Endothelial cell of umbilical vein (primary cell): ENCODE measurements at regions not wholly inside any gene's neighbourhood (a gene's known extent, or its start where the extent isn't known, plus 50 kb on each side); places are given as distances from the start of the nearest gene placed in this dataset.

Experiments used
- BruUV-seq: library from RNA; stranded (reverse); fragments of 400-500 nt; replicated peaks from 2 replicates; lab custom pipeline; 2021; lab: Mats Ljungman, UMichigan
- CTCF ChIA-PET: fragments of 300-600, 350-600 bp; sonication (Branson Sonifier 250); formaldehyde crosslinking; loops from one replicate; lab custom pipeline; 2021; ENCODE audit warnings: antibody characterized with exemption, inconsistent platforms; lab: Charles Lee
- POLR2A ChIA-PET: fragments of 300-600, 350-600 bp; sonication (Branson Sonifier 250); formaldehyde crosslinking; loops from one replicate; lab custom pipeline; 2021; ENCODE audit warnings: antibody characterized with exemption, inconsistent platforms; lab: Charles Lee
- DNase-seq: peaks from one replicate; pipeline ENCODE4 v3.0.0-alpha.2; 2011; ENCODE audit warnings: low read depth, low spot score
- FAIRE-seq: peaks from 2 replicates; lab custom pipeline; 2011; peaks lifted over from hg19 to GRCh38; lab: Jason Lieb, UNC
- H2AFZ ChIP-seq: 2 replicates; pipeline ENCODE4 v1.6.0; 2012; ENCODE audit warnings: low read depth, low read length, control low read depth, inconsistent platforms
- H3K27ac ChIP-seq: 2 replicates; pipeline ENCODE4 v1.5.1; 2011; ENCODE audit warnings: low read depth, mild to moderate bottlenecking, control low read depth, low read length, moderate library complexity; ENCODE audit not compliant: insufficient read depth
- H3K27me3 ChIP-seq, 2 experiments: 2 replicates each; pipeline versions ENCODE4 v1.6.0 to v1.6.1; 2011; ENCODE audit warnings: low read length in 2 of 2, mixed read lengths in 1 of 2; ENCODE audit not compliant: control insufficient read depth in 2 of 2, insufficient read depth in 2 of 2
- H3K36me3 ChIP-seq, 2 experiments: 2 replicates in 1 of 2; 3 replicates in 1 of 2; pipeline ENCODE4 v1.5.1; 2011; ENCODE audit warnings: low read length in 2 of 2, mild to moderate bottlenecking in 1 of 2, moderate library complexity in 1 of 2; ENCODE audit not compliant: control insufficient read depth in 2 of 2, insufficient read depth in 2 of 2; ENCODE audit errors: extremely low read depth in 1 of 2
- H3K4me1 ChIP-seq: 3 replicates; pipeline ENCODE4 v1.5.1; 2011; ENCODE audit warnings: mild to moderate bottlenecking, low read length; ENCODE audit not compliant: control insufficient read depth, insufficient read depth; ENCODE audit errors: extremely low read depth
- H3K4me2 ChIP-seq: 2 replicates; pipeline ENCODE4 v1.6.1; 2011; ENCODE audit warnings: low read length, control low read depth, mixed read lengths; ENCODE audit not compliant: insufficient read depth
- H3K4me3 ChIP-seq, 3 experiments: fragments of 200-600 bp in 1 of 3; sonication (generic), shearing (Covaris generic) in 1 of 3; replicated peaks in 1 of 3; 2 replicates each; pipeline ENCODE4 v1.5.1; 2011 to 2016; ENCODE audit warnings: control low read depth in 3 of 3, low read length in 3 of 3, mild to moderate bottlenecking in 2 of 3, inconsistent platforms in 1 of 3, low read depth in 1 of 3, moderate library complexity in 1 of 3; ENCODE audit not compliant: insufficient read depth in 1 of 3
- H3K79me2 ChIP-seq: 2 replicates; pipeline ENCODE4 v1.6.0; 2012; ENCODE audit warnings: low read length, inconsistent platforms; ENCODE audit not compliant: control insufficient read depth, insufficient read depth
- H3K9ac ChIP-seq: replicated peaks from 2 replicates; pipeline ENCODE3; 2011; ENCODE audit warnings: low read length, control low read depth; ENCODE audit not compliant: insufficient read depth; ENCODE audit errors: extremely low read depth
- H3K9me1 ChIP-seq: replicated peaks from 3 replicates; pipeline ENCODE4 v1.6.0; 2011; ENCODE audit warnings: mild to moderate bottlenecking, low read length; ENCODE audit not compliant: control insufficient read depth, insufficient read depth; ENCODE audit errors: extremely low read depth
- H3K9me3 ChIP-seq: replicated peaks from 2 replicates; pipeline ENCODE4 v1.5.1; 2012; ENCODE audit warnings: low read length, inconsistent platforms; ENCODE audit not compliant: control insufficient read depth, insufficient read depth
- H4K20me1 ChIP-seq: replicated peaks from 2 replicates; pipeline ENCODE3; 2011; ENCODE audit warnings: mild to moderate bottlenecking, low read length; ENCODE audit not compliant: control insufficient read depth, insufficient read depth; ENCODE audit errors: extremely low read depth
- FOS ChIP-seq: IDR thresholded peaks from 2 replicates; pipeline ENCODE4 v1.6.1; 2011; ENCODE audit warnings: mild to moderate bottlenecking, low read length, moderate library complexity, borderline replicate concordance; ENCODE audit not compliant: insufficient read depth
- GATA2 ChIP-seq: IDR thresholded peaks from 2 replicates; pipeline ENCODE4 v1.7.0; 2011; ENCODE audit warnings: low read depth, mild to moderate bottlenecking, moderate library complexity, mixed read lengths, low read length; ENCODE audit not compliant: insufficient read length, insufficient read depth
- JUN ChIP-seq: IDR thresholded peaks from 2 replicates; pipeline ENCODE4 v1.6.1; 2011; ENCODE audit warnings: borderline replicate concordance, low read depth; ENCODE audit not compliant: insufficient read length, insufficient read depth
- POLR2A ChIP-seq: IDR thresholded peaks from 2 replicates; pipeline ENCODE4 v1.6.1; 2012; ENCODE audit warnings: low read depth, mild to moderate bottlenecking, control low read depth, low read length
- POLR2AphosphoS5 ChIP-seq: IDR thresholded peaks from 2 replicates; pipeline ENCODE4 v1.6.1; 2012; ENCODE audit warnings: low read depth, mild to moderate bottlenecking, control low read depth, low read length, moderate library complexity; ENCODE audit not compliant: insufficient read depth
- dilution Hi-C: fragments of 300-500 bp; cut with MboI; formaldehyde crosslinking; loops from one replicate; pipeline ENCODE4 v1.15.0; 2019; ENCODE audit warnings: low sequenced_read_pairs; ENCODE audit not compliant: extremely low pct_ligation_motif_present
- intact Hi-C: fragments of 100-400 bp; cut with micrococcal nuclease; formaldehyde crosslinking; loops from one replicate; pipeline ENCODE4 v1.10.0; 2022
- TF ChIP-seq, protein P1 (sequence below): IDR thresholded peaks from 2 replicates; pipeline ENCODE4 v1.6.1; 2011; ENCODE audit not compliant: insufficient read depth, insufficient read length

- ChIA-PET CTCF (no interaction called here), POLR2A (no interaction called here)
- H3K27me3 ChIP-seq = no peaks in the 10 kb centered on the region
- BruUV-seq = no TSS peak
- DNase-seq = no peak
- intact Hi-C loops = no loop called here
- TF ChIP-seq POLR2A = no peak
- TF ChIP-seq JUN = no peak
- no peak for TF ChIP-seq FOS
- TF ChIP-seq GATA2 = no peak
- TF ChIP-seq, protein P1, sequence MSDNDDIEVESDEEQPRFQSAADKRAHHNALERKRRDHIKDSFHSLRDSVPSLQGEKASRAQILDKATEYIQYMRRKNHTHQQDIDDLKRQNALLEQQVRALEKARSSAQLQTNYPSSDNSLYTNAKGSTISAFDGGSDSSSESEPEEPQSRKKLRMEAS = no peak
- H3K9ac ChIP-seq = no peak overlapping the region
- dilution Hi-C loops = no loop called here
- no peaks in the 10 kb centered on the region for H3K36me3 ChIP-seq
- H3K4me3 ChIP-seq = no peak overlapping the region
- no peaks in the 10 kb centered on the region for H3K9me3 ChIP-seq
- no peaks in the 10 kb centered on the region for H3K9me1 ChIP-seq
- no peak overlapping the region for H3K27ac ChIP-seq
- no peaks in the 10 kb centered on the region for H4K20me1 ChIP-seq
- H3K4me1 ChIP-seq = no peaks in the 10 kb centered on the region
- H2AFZ ChIP-seq = no peak overlapping the region
- H3K79me2 ChIP-seq = no peaks in the 10 kb centered on the region
- FAIRE-seq = no peak
- no peak overlapping the region for H3K4me2 ChIP-seq
Observed at GRCh38 chr9:85310573-85310972, 431.2 kb downstream of the AGTPBP1 start.

GRCh38 chr9:85303757-85304134 is 438.0 kb downstream of the AGTPBP1 start:
- H2AFZ ChIP-seq = no peak overlapping the region
- H3K9me1 ChIP-seq = no peaks in the 10 kb centered on the region
- no peak overlapping the region for H3K4me2 ChIP-seq
- H3K9ac ChIP-seq = no peak overlapping the region
- TF ChIP-seq POLR2AphosphoS5 (no peak), FOS (no peak), POLR2A (no peak), JUN (no peak), GATA2 (no peak)
- TF ChIP-seq, protein P1 = no peak
- no peaks in the 10 kb centered on the region for H3K4me1 ChIP-seq
- H3K27ac ChIP-seq = no peak overlapping the region
- ChIA-PET POLR2A (no interaction called here), CTCF (no interaction called here)
- H4K20me1 ChIP-seq = no peaks in the 10 kb centered on the region
- H3K79me2 ChIP-seq = no peaks in the 10 kb centered on the region
- H3K36me3 ChIP-seq = no peaks in the 10 kb centered on the region
- dilution Hi-C loops (no loop called here), intact Hi-C loops (no loop called here)
- no peaks in the 10 kb centered on the region for H3K27me3 ChIP-seq
- DNase-seq (no peak), FAIRE-seq (no peak)
- no peak overlapping the region for H3K4me3 ChIP-seq
- H3K9me3 ChIP-seq = no peaks in the 10 kb centered on the region
- no TSS peak for BruUV-seq
